Renal cortex interstitium (tissue), 11 donors: ENCODE measurements at regions not wholly inside any gene's neighbourhood (a gene's known extent, or its start where the extent isn't known, plus 50 kb on each side); places are given as distances from the start of the nearest gene placed in this dataset.
"Not testable (repeated sequence)": the region's sequence is repeated elsewhere in the genome, so short reads cannot be mapped to it uniquely, and the experiment has no call there.

Experiments used
- DNase-seq, 11 donors: peaks; one replicate each; pipeline ENCODE4 v3.0.0-alpha.2; 2013; ENCODE audit warnings: low read depth in 9 of 11, low spot score in 4 of 11; ENCODE audit errors: extremely low read depth in 1 of 11

- DNase-seq: no peak
Measured at GRCh38 chr15:77886805-77887448, 190.6 kb downstream of the TBC1D2B start.

GRCh38 chr15:77885877-77886500, 191.5 kb downstream of the TBC1D2B start:
- not testable (repeated sequence) for DNase-seq

GRCh38 chr15:77883012-77883411, 194.5 kb downstream of the TBC1D2B start:
- DNase-seq: not testable (repeated sequence)

- no peak for DNase-seq
Measured at GRCh38 chr15:77881950-77882349, 195.6 kb downstream of the TBC1D2B start.

- not testable (repeated sequence) for DNase-seq
Measured at GRCh38 chr15:77881535-77881934, 196.0 kb downstream of the TBC1D2B start.

GRCh38 chr15:77879466-77879865, 198.0 kb downstream of the TBC1D2B start:
- not testable (repeated sequence) for DNase-seq

- DNase-seq: no peak
Measured at GRCh38 chr15:77877869-77878577, 199.5 kb downstream of the TBC1D2B start.

- DNase-seq: not testable (repeated sequence)
Measured at GRCh38 chr15:77876107-77876820, 201.2 kb downstream of the TBC1D2B start.

- DNase-seq: peak in 6 of 11 donors; percentile 60 to 70 (median 66)
Measured at GRCh38 chr15:77875066-77875721, 202.3 kb downstream of the TBC1D2B start.

GRCh38 chr15:77874063-77874462, 203.4 kb downstream of the TBC1D2B start:
- DNase-seq: no peak

GRCh38 chr15:77872521-77873425, 204.7 kb downstream of the TBC1D2B start:
- DNase-seq: not testable (repeated sequence)

- DNase-seq: no peak
Measured at GRCh38 chr15:77871852-77872371, 205.6 kb downstream of the TBC1D2B start.

- DNase-seq: peak in 3 of 11 donors; percentile 55 to 58 (median 56)
Measured at GRCh38 chr15:77870195-77871065, 207.1 kb downstream of the TBC1D2B start.

GRCh38 chr15:77869021-77869895, 208.3 kb downstream of the TBC1D2B start:
- DNase-seq: peak in 3 of 11 donors; percentile 53 to 64 (median 54)

- DNase-seq: not testable (repeated sequence)
Measured at GRCh38 chr15:77868048-77868629, 209.4 kb downstream of the TBC1D2B start.
